SK-N-SH treated with all-trans-retinoic acid at 6 μM for 48 hours (cell line): ENCODE measurements at regions not wholly inside any gene's neighbourhood (a gene's known extent, or its start where the extent isn't known, plus 50 kb on each side); places are given as distances from the start of the nearest gene placed in this dataset.

Experiments used
- ATAC-seq: fragments of 200-7000 bp; cut with Tn5 transposase; 3 replicates; pipeline ENCODE4 v1.9.1; 2020; ENCODE audit warnings: mild to moderate bottlenecking, moderate library complexity
- ARNTL ChIP-seq: fragments of 450-650 bp; formaldehyde crosslinking; IDR thresholded peaks from 2 replicates; pipeline ENCODE4 v1.5.0; 2020; ENCODE audit warnings: low read depth, mild to moderate bottlenecking, moderate library complexity, borderline replicate concordance
- BACH2 ChIP-seq: fragments of 250-450 bp; sonication (Bioruptor Pico); IDR thresholded peaks from 2 replicates; pipeline ENCODE4 v1.9.0; 2021; ENCODE audit warnings: mild to moderate bottlenecking, borderline replicate concordance
- CSDC2 ChIP-seq: fragments of 250-450 bp; sonication (Bioruptor Pico); IDR thresholded peaks from 2 replicates; pipeline ENCODE4 v1.5.0; 2020; ENCODE audit warnings: mild to moderate bottlenecking, moderate library complexity
- ESRRG ChIP-seq: fragments of 250-450 bp; sonication (Bioruptor Pico); IDR thresholded peaks from 2 replicates; pipeline ENCODE4 v1.6.1; 2021; ENCODE audit warnings: mild to moderate bottlenecking
- GLIS3 ChIP-seq: fragments of 250-450 bp; sonication (Bioruptor Pico); IDR thresholded peaks from 2 replicates; pipeline ENCODE4 v1.5.0; 2020; ENCODE audit warnings: mild to moderate bottlenecking, moderate library complexity
- ISL1 ChIP-seq: fragments of 250-450 bp; sonication (Bioruptor Pico); IDR thresholded peaks from 2 replicates; pipeline ENCODE4 v2.1.2; 2022; ENCODE audit warnings: mild to moderate bottlenecking, moderate library complexity
- OSR1 ChIP-seq: fragments of 250-450 bp; sonication (Bioruptor Pico); IDR thresholded peaks from 2 replicates; pipeline ENCODE4 v1.8.0; 2022; ENCODE audit warnings: moderate library complexity, mild to moderate bottlenecking, inconsistent platforms
- PPARA ChIP-seq: fragments of 250-450 bp; sonication (Bioruptor Pico); IDR thresholded peaks from 2 replicates; pipeline ENCODE4 v1.5.0; 2020; ENCODE audit warnings: mild to moderate bottlenecking, borderline replicate concordance
- RARB ChIP-seq: fragments of 250-450 bp; sonication (Bioruptor Pico); IDR thresholded peaks from 2 replicates; pipeline ENCODE4 v1.8.0; 2021; ENCODE audit warnings: mild to moderate bottlenecking, moderate library complexity
- SNAI2 ChIP-seq: fragments of 250-450 bp; sonication (Bioruptor Pico); IDR thresholded peaks from 2 replicates; pipeline ENCODE4 v1.5.0; 2020; ENCODE audit warnings: mild to moderate bottlenecking, moderate library complexity
- TCF4 ChIP-seq: fragments of 250-450 bp; sonication (Bioruptor Pico); IDR thresholded peaks from 2 replicates; pipeline ENCODE4 v1.8.0; 2021; ENCODE audit warnings: mild to moderate bottlenecking, moderate library complexity, borderline replicate concordance
- TOX ChIP-seq: fragments of 250-450 bp; sonication (Bioruptor Pico); IDR thresholded peaks from 2 replicates; pipeline ENCODE4 v1.8.0; 2021; ENCODE audit warnings: mild to moderate bottlenecking, moderate library complexity, borderline replicate concordance
- ZC3H10 ChIP-seq: fragments of 250-450 bp; sonication (Bioruptor Pico); IDR thresholded peaks from 2 replicates; pipeline ENCODE4 v1.5.1; 2021; ENCODE audit warnings: mild to moderate bottlenecking, moderate library complexity
- ZFP3 ChIP-seq: fragments of 250-450 bp; sonication (Bioruptor Pico); IDR thresholded peaks from 2 replicates; pipeline ENCODE4 v1.5.0; 2020; ENCODE audit warnings: mild to moderate bottlenecking, moderate library complexity
- ZFP30 ChIP-seq: fragments of 450-650 bp; formaldehyde crosslinking; IDR thresholded peaks from 2 replicates; pipeline ENCODE4 v1.5.0; 2022; ENCODE audit warnings: mild to moderate bottlenecking, moderate library complexity
- ZNF565 ChIP-seq: fragments of 450-650 bp; formaldehyde crosslinking; conservative IDR thresholded peaks from 2 replicates; pipeline ENCODE4 v1.5.0; 2020; ENCODE audit warnings: low read depth, mild to moderate bottlenecking, moderate library complexity
- ZNF70 ChIP-seq: fragments of 450-650 bp; formaldehyde crosslinking; IDR thresholded peaks from 2 replicates; pipeline ENCODE4 v1.5.0; 2020; ENCODE audit warnings: mild to moderate bottlenecking, moderate library complexity
- ZNF8 ChIP-seq: fragments of 450-650 bp; formaldehyde crosslinking; IDR thresholded peaks from 2 replicates; pipeline ENCODE4 v1.5.0; 2020; ENCODE audit warnings: mild to moderate bottlenecking, moderate library complexity
- TF ChIP-seq, protein P1 (sequence below): fragments of 250-450 bp; sonication (Bioruptor Pico); IDR thresholded peaks from 2 replicates; pipeline ENCODE4 v1.5.1; 2021; ENCODE audit warnings: mild to moderate bottlenecking, moderate library complexity
- TF ChIP-seq, protein P2 (sequence below): fragments of 250-450 bp; sonication (Bioruptor Pico); IDR thresholded peaks from 2 replicates; pipeline ENCODE4 v1.5.1; 2020; ENCODE audit warnings: low read depth, mild to moderate bottlenecking, moderate library complexity
- TF ChIP-seq, protein P3 (sequence below): fragments of 250-450 bp; sonication (Bioruptor Pico); IDR thresholded peaks from 2 replicates; pipeline ENCODE4 v1.8.0; 2021; ENCODE audit warnings: low read depth, mild to moderate bottlenecking, moderate library complexity, borderline replicate concordance
- TF ChIP-seq, protein P4 (sequence below): fragments of 250-450 bp; sonication (Bioruptor Pico); IDR thresholded peaks from 2 replicates; pipeline ENCODE4 v1.5.0; 2020; ENCODE audit warnings: mild to moderate bottlenecking, moderate library complexity
- TF ChIP-seq, protein P5 (sequence below): fragments of 250-450 bp; sonication (Bioruptor Pico); IDR thresholded peaks from 2 replicates; pipeline ENCODE4 v1.8.0; 2020; ENCODE audit warnings: mild to moderate bottlenecking, moderate library complexity, borderline replicate concordance

DNA sequence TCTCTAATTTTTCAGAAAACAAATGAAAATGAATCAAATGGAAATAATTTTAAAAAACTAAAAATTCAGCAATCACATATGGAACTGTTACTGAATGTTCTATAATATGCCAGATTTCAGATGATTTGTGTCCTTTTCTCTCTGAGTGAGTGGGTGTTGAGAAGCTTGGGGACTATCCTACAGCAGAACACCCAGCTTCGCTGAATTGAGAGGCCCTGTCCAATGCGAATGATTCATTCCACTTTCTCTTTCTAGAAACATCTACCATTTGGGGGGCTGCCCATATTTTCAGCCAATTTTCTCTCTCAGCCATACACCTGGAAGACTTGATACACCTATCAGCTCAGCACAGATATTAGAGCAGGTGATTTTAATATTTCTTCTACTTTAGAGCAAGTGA lies 1666.7 kb downstream of the EFNB2 start:
- no peak for ATAC-seq
- no peak for TF ChIP-seq RARB (CRISPR knock-in tag)
- TF ChIP-seq SNAI2: no peak
- TF ChIP-seq PPARA (CRISPR knock-in tag): no peak
- TF ChIP-seq ISL1: no peak
- TF ChIP-seq, all 23 proteins: peak for 0

DNA sequence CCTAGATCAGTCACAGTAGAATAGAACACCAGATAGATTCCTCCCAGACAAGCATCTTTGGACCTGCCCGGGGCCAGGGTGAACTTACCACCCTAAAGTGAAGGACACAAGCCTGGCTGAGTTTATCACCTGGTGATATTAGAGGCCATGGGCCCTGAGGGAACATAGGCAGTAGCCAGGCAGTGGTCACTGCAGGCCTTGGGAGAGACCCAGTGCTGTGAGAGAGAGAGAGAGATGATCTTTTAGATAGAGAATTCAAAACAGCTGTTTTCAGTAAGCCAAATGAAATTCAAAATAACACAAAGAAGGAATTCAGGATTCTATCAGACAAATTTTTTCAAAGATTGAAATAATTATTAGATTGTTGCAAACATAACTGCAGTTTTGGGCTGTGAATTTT lies 1679.9 kb downstream of the EFNB2 start:
- TF ChIP-seq TCF4 (CRISPR knock-in tag): peak; percentile 76
- no peak for TF ChIP-seq OSR1
- TF ChIP-seq, all 23 proteins: peak for 1
- no peak for ATAC-seq

DNA sequence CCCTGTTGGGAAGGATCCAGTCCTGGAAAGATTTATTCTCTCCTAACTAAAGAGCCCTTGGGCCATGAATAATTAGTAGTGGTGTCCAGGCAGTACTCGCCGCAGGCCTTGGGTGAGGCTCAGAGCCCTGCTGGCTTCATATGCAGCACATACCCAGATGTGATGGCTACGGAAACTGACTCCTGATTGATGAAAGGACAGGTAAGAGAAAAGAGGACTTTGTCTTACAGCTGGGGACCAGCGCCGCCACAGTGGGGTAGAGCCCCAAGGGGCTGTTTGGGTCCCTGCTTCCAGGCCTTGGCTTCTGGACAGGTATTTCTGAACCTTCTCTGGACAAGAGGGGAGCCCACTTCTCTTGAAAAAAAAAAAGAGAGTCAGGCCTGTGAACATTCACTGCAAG lies 1680.8 kb downstream of the EFNB2 start:
- no peak for ATAC-seq
- no peak for TF ChIP-seq OSR1
- TF ChIP-seq ZNF8 (CRISPR knock-in tag): no peak
- TF ChIP-seq ARNTL (CRISPR knock-in tag): no peak
- no peak for TF ChIP-seq ZFP30 (CRISPR knock-in tag)
- no peak for TF ChIP-seq GLIS3 (CRISPR knock-in tag)
- TF ChIP-seq, protein P1, sequence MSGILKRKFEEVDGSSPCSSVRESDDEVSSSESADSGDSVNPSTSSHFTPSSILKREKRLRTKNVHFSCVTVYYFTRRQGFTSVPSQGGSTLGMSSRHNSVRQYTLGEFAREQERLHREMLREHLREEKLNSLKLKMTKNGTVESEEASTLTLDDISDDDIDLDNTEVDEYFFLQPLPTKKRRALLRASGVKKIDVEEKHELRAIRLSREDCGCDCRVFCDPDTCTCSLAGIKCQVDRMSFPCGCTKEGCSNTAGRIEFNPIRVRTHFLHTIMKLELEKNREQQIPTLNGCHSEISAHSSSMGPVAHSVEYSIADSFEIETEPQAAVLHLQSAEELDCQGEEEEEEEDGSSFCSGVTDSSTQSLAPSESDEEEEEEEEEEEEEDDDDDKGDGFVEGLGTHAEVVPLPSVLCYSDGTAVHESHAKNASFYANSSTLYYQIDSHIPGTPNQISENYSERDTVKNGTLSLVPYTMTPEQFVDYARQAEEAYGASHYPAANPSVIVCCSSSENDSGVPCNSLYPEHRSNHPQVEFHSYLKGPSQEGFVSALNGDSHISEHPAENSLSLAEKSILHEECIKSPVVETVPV (CRISPR knock-in tag): no peak
- TF ChIP-seq, protein P2, sequence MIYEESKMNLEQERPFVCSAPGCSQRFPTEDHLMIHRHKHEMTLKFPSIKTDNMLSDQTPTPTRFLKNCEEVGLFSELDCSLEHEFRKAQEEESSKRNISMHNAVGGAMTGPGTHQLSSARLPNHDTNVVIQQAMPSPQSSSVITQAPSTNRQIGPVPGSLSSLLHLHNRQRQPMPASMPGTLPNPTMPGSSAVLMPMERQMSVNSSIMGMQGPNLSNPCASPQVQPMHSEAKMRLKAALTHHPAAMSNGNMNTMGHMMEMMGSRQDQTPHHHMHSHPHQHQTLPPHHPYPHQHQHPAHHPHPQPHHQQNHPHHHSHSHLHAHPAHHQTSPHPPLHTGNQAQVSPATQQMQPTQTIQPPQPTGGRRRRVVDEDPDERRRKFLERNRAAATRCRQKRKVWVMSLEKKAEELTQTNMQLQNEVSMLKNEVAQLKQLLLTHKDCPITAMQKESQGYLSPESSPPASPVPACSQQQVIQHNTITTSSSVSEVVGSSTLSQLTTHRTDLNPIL (CRISPR knock-in tag): no peak
- TF ChIP-seq ISL1: no peak
- TF ChIP-seq CSDC2 (CRISPR knock-in tag): no peak
- no peak for TF ChIP-seq TOX (CRISPR knock-in tag)

DNA sequence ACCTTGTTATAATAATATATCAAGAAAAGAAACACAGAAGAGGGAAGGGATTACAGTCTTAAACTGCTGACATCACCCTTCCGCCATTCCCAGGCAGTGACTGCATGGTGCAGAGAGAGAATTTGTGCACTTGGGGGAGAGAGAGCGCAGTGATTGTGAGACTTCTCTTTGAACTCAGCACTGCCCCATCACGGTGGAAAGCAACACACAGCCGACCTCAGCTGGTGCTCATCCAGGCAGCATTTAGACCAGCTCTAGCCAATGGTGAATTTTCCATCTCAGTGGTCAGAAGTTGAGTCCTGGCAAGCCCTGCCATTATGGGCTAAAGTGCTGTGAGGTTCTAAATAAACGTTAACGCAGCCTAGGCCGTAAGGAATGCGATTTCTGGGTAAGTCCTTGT lies 1681.5 kb downstream of the EFNB2 start:
- TF ChIP-seq BACH2 (CRISPR knock-in tag) (no peak), TOX (CRISPR knock-in tag) (no peak), SNAI2 (no peak), ZFP3 (CRISPR knock-in tag) (no peak), ZNF8 (CRISPR knock-in tag) (no peak), PPARA (CRISPR knock-in tag) (no peak), ARNTL (CRISPR knock-in tag) (no peak), ZC3H10 (no peak), ZNF70 (no peak)
- TF ChIP-seq, protein P1 (CRISPR knock-in tag): no peak
- TF ChIP-seq, protein P2 (CRISPR knock-in tag): no peak
- ATAC-seq: no peak

DNA sequence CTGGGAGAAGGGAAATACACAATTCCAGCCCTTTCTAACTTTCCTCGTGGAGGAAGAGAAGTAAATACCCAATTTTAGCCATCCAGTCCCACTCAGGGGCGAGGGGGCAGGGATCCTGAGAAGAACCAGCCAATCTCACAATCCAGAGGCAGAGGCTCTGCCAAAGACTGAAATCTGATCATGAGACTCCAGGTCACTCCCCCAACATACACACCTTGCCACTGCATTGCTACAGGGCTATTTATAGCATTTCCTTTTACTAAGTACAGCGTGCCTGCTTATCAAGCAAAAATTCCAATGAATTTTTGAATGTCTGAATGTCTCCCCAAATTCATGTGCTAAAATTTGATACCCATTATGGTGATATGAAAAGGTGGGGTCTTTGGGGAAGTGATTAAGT lies 1687.5 kb downstream of the EFNB2 start:
- no peak for ATAC-seq
- TF ChIP-seq CSDC2 (CRISPR knock-in tag) (no peak), ARNTL (CRISPR knock-in tag) (no peak), ESRRG (CRISPR knock-in tag) (no peak), ZFP30 (CRISPR knock-in tag) (no peak), ZC3H10 (no peak), PPARA (CRISPR knock-in tag) (no peak), ZNF70 (no peak), ZNF565 (CRISPR knock-in tag) (no peak), RARB (CRISPR knock-in tag) (no peak), ZFP3 (CRISPR knock-in tag) (no peak), ISL1 (no peak)
- TF ChIP-seq, protein P3, sequence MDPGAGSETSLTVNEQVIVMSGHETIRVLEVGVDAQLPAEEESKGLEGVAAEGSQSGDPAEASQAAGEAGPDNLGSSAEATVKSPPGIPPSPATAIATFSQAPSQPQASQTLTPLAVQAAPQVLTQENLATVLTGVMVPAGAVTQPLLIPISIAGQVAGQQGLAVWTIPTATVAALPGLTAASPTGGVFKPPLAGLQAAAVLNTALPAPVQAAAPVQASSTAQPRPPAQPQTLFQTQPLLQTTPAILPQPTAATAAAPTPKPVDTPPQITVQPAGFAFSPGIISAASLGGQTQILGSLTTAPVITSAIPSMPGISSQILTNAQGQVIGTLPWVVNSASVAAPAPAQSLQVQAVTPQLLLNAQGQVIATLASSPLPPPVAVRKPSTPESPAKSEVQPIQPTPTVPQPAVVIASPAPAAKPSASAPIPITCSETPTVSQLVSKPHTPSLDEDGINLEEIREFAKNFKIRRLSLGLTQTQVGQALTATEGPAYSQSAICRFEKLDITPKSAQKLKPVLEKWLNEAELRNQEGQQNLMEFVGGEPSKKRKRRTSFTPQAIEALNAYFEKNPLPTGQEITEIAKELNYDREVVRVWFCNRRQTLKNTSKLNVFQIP (CRISPR knock-in tag): no peak
- TF ChIP-seq, protein P4, sequence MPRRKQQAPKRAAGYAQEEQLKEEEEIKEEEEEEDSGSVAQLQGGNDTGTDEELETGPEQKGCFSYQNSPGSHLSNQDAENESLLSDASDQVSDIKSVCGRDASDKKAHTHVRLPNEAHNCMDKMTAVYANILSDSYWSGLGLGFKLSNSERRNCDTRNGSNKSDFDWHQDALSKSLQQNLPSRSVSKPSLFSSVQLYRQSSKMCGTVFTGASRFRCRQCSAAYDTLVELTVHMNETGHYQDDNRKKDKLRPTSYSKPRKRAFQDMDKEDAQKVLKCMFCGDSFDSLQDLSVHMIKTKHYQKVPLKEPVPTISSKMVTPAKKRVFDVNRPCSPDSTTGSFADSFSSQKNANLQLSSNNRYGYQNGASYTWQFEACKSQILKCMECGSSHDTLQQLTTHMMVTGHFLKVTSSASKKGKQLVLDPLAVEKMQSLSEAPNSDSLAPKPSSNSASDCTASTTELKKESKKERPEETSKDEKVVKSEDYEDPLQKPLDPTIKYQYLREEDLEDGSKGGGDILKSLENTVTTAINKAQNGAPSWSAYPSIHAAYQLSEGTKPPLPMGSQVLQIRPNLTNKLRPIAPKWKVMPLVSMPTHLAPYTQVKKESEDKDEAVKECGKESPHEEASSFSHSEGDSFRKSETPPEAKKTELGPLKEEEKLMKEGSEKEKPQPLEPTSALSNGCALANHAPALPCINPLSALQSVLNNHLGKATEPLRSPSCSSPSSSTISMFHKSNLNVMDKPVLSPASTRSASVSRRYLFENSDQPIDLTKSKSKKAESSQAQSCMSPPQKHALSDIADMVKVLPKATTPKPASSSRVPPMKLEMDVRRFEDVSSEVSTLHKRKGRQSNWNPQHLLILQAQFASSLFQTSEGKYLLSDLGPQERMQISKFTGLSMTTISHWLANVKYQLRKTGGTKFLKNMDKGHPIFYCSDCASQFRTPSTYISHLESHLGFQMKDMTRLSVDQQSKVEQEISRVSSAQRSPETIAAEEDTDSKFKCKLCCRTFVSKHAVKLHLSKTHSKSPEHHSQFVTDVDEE (CRISPR knock-in tag): no peak
- TF ChIP-seq, protein P5, sequence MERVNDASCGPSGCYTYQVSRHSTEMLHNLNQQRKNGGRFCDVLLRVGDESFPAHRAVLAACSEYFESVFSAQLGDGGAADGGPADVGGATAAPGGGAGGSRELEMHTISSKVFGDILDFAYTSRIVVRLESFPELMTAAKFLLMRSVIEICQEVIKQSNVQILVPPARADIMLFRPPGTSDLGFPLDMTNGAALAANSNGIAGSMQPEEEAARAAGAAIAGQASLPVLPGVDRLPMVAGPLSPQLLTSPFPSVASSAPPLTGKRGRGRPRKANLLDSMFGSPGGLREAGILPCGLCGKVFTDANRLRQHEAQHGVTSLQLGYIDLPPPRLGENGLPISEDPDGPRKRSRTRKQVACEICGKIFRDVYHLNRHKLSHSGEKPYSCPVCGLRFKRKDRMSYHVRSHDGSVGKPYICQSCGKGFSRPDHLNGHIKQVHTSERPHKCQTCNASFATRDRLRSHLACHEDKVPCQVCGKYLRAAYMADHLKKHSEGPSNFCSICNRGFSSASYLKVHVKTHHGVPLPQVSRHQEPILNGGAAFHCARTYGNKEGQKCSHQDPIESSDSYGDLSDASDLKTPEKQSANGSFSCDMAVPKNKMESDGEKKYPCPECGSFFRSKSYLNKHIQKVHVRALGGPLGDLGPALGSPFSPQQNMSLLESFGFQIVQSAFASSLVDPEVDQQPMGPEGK: no peak
